H9 (cell line): ENCODE measurements at regions not wholly inside any gene's neighbourhood (a gene's known extent, or its start where the extent isn't known, plus 50 kb on each side); places are given as distances from the start of the nearest gene placed in this dataset.

Source experiments
- DNase-seq: peaks from one replicate; pipeline ENCODE4 v3.0.0-alpha.2; 2017
- H2AFZ ChIP-seq: one replicate; pipeline ENCODE4 v1.6.1; 2013; ENCODE audit warnings: mild to moderate bottlenecking, low read length, control low read depth, moderate library complexity
- H2AK5ac ChIP-seq: 2 replicates; pipeline ENCODE4 v1.6.1; 2013; ENCODE audit warnings: low read length, control low read depth, mixed read lengths; ENCODE audit not compliant: insufficient read length
- H2BK120ac ChIP-seq: one replicate; pipeline ENCODE4 v1.6.1; 2013; ENCODE audit warnings: low read depth, mild to moderate bottlenecking, low read length, control low read depth, inconsistent platforms; ENCODE audit not compliant: poor library complexity, severe bottlenecking
- H2BK12ac ChIP-seq: 2 replicates; pipeline ENCODE4 v1.6.1; 2013; ENCODE audit warnings: low read length, control low read depth, mixed read lengths, low read depth; ENCODE audit not compliant: insufficient read length
- H2BK15ac ChIP-seq: 2 replicates; pipeline ENCODE4 v1.6.1; 2013; ENCODE audit warnings: low read depth, low read length, control low read depth
- H2BK20ac ChIP-seq: one replicate; pipeline ENCODE4 v1.6.1; 2013; ENCODE audit warnings: low read depth, mild to moderate bottlenecking, low read length, control low read depth, inconsistent platforms; ENCODE audit not compliant: poor library complexity, severe bottlenecking
- H2BK5ac ChIP-seq: 2 replicates; pipeline ENCODE4 v1.6.1; 2013; ENCODE audit warnings: low read length, control low read depth, mixed read lengths; ENCODE audit not compliant: insufficient read length
- H3K14ac ChIP-seq: 2 replicates; pipeline ENCODE4 v1.6.1; 2013; ENCODE audit warnings: low read length, control low read depth; ENCODE audit not compliant: insufficient read depth
- H3K18ac ChIP-seq: 2 replicates; pipeline ENCODE4 v1.6.1; 2013; ENCODE audit warnings: low read depth, mild to moderate bottlenecking, mixed read lengths, low read length, control low read depth; ENCODE audit not compliant: insufficient read length
- H3K23ac ChIP-seq: 2 replicates; pipeline ENCODE4 v1.6.1; 2013; ENCODE audit warnings: low read length, control low read depth, mixed read lengths, low read depth; ENCODE audit not compliant: insufficient read length
- H3K23me2 ChIP-seq: 2 replicates; pipeline ENCODE4 v1.6.1; 2013; ENCODE audit warnings: low read depth, mild to moderate bottlenecking, mixed read lengths, low read length, control low read depth; ENCODE audit not compliant: insufficient read length, poor library complexity, severe bottlenecking
- H3K27ac ChIP-seq: 2 replicates; pipeline ENCODE4 v1.5.1; 2013; ENCODE audit warnings: low read length, control low read depth, mixed read lengths, low read depth; ENCODE audit not compliant: insufficient read length
- H3K27me3 ChIP-seq: 2 replicates; pipeline ENCODE4 v1.6.1; 2013; ENCODE audit warnings: low read length, control low read depth, inconsistent platforms; ENCODE audit not compliant: insufficient read depth
- H3K4ac ChIP-seq: 2 replicates; pipeline ENCODE4 v1.6.1; 2013; ENCODE audit warnings: low read depth, mild to moderate bottlenecking, control low read depth, inconsistent platforms, low read length, moderate library complexity
- H3K4me1 ChIP-seq: 2 replicates; pipeline ENCODE4 v1.6.1; 2013; ENCODE audit warnings: low read length, control low read depth, inconsistent platforms; ENCODE audit not compliant: insufficient read depth
- H3K4me2 ChIP-seq: 2 replicates; pipeline ENCODE4 v1.6.1; 2013; ENCODE audit warnings: low read length, control low read depth, mixed read lengths; ENCODE audit not compliant: insufficient read length, insufficient read depth
- H3K56ac ChIP-seq: 2 replicates; pipeline ENCODE4 v1.6.1; 2013; ENCODE audit warnings: low read depth, mild to moderate bottlenecking, mixed read lengths, low read length, control low read depth; ENCODE audit not compliant: insufficient read length
- H3K79me1 ChIP-seq: 2 replicates; pipeline ENCODE4 v1.6.1; 2013; ENCODE audit warnings: low read depth, mild to moderate bottlenecking, moderate library complexity, low read length, control low read depth, inconsistent platforms; ENCODE audit not compliant: insufficient read depth, poor library complexity, severe bottlenecking
- H3K79me2 ChIP-seq: 2 replicates; pipeline ENCODE4 v1.6.1; 2013; ENCODE audit warnings: low read length, control low read depth, inconsistent platforms; ENCODE audit not compliant: insufficient read depth
- H3K9ac ChIP-seq: 2 replicates; pipeline ENCODE4 v1.6.1; 2013; ENCODE audit warnings: low read length, control low read depth, mixed read lengths; ENCODE audit not compliant: insufficient read length; ENCODE audit errors: extremely low read depth
- H3K9me3 ChIP-seq: one replicate; pipeline ENCODE4 v1.6.1; 2013; ENCODE audit warnings: low read depth, low read length, inconsistent platforms; ENCODE audit not compliant: control insufficient read depth
- H3T11ph ChIP-seq: one replicate; pipeline ENCODE4 v1.6.1; 2013; ENCODE audit warnings: mild to moderate bottlenecking, low read length, control low read depth, inconsistent platforms
- H4K20me1 ChIP-seq: one replicate; pipeline ENCODE4 v1.6.1; 2013; ENCODE audit not compliant: control insufficient read depth, insufficient read length, insufficient read depth
- H4K5ac ChIP-seq: 2 replicates; pipeline ENCODE4 v1.6.1; 2013; ENCODE audit warnings: low read depth, mild to moderate bottlenecking, mixed read lengths, low read length, control low read depth; ENCODE audit not compliant: insufficient read length
- H4K8ac ChIP-seq: replicated peaks from 2 replicates; pipeline ENCODE4 v1.6.1; 2013; ENCODE audit warnings: low read length, control low read depth, mixed read lengths, low read depth; ENCODE audit not compliant: insufficient read length
- H4K91ac ChIP-seq: 2 replicates; pipeline ENCODE4 v1.6.1; 2013; ENCODE audit warnings: low read depth, mild to moderate bottlenecking, moderate library complexity, mixed read lengths, low read length, control low read depth; ENCODE audit not compliant: insufficient read length
- H3K27ac Mint-ChIP-seq, 3 experiments: 2 replicates in 2 of 3; 3 replicates in 1 of 3; pipeline ENCODE4 v1.8.0; 2020 to 2021; ENCODE audit warnings: mixed read lengths in 3 of 3, mild to moderate bottlenecking in 1 of 3, moderate library complexity in 1 of 3
- H3K27me3 Mint-ChIP-seq: 2 replicates; pipeline ENCODE4 v1.8.0; 2021; ENCODE audit warnings: low read depth, mild to moderate bottlenecking, moderate library complexity, mixed read lengths
- H3K36me3 Mint-ChIP-seq, 3 experiments: 2 replicates in 2 of 3; 3 replicates in 1 of 3; pipeline ENCODE4 v1.8.0; 2020 to 2021; ENCODE audit warnings: low read depth in 3 of 3, mixed read lengths in 3 of 3; ENCODE audit not compliant: insufficient read depth in 1 of 3
- H3K4me1 Mint-ChIP-seq, 2 experiments: 2 replicates each; pipeline ENCODE4 v1.8.0; 2020; ENCODE audit warnings: mixed read lengths in 2 of 2
- H3K4me3 Mint-ChIP-seq, 2 experiments: 2 replicates in 1 of 2; 3 replicates in 1 of 2; pipeline ENCODE4 v1.8.0; 2020 to 2021; ENCODE audit warnings: mild to moderate bottlenecking in 2 of 2, mixed read lengths in 2 of 2, moderate library complexity in 1 of 2
- H3K9me3 Mint-ChIP-seq, 2 experiments: 2 replicates in 1 of 2; 3 replicates in 1 of 2; pipeline ENCODE4 v1.8.0; 2020; ENCODE audit warnings: mild to moderate bottlenecking in 2 of 2, mixed read lengths in 2 of 2, moderate library complexity in 1 of 2
- CTCF ChIP-seq: fragments of 200-600 bp; sonication (generic); conservative IDR thresholded peaks from 3 replicates; pipeline ENCODE4 v1.8.0; 2021; ENCODE audit warnings: antibody characterized with exemption, mild to moderate bottlenecking
- WGBS: extraction: QIAGEN DNeasy Blood & Tissue Kit; methylation state at CpG from one replicate; pipeline ENCODE4 v1.1.7; 2013; ENCODE audit warnings: missing lambda C conversion rate, low lambda C conversion rate, mixed read lengths; ENCODE audit not compliant: insufficient read length; ENCODE audit errors: extremely low coverage; 5-methylcytosine and 5-hydroxymethylcytosine counted together

- H4K5ac ChIP-seq = no peak overlapping the region
- no peaks in the 10 kb centered on the region for H3K23me2 ChIP-seq
- H3K79me2 ChIP-seq = no peaks in the 10 kb centered on the region
- Mint-ChIP-seq H3K27me3 (no peaks in the 10 kb centered on the region), H3K4me3 (no peak overlapping the region), H3K4me1 (peaks cover under 1 to 4% of the 10 kb centered on the region in 2 experiments; a peak in 2 of 4 replicates), H3K27ac (no peak overlapping the region), H3K9me3 (peaks cover 46 to 50% of the 10 kb centered on the region in 2 experiments), H3K36me3 (peaks cover 0 to 2% (median 0%) of the 10 kb centered on the region in 3 experiments; a peak in 2 of 7 replicates)
- no peak overlapping the region for H2BK15ac ChIP-seq
- H2BK5ac ChIP-seq = no peak overlapping the region
- no peaks in the 10 kb centered on the region for H3K4me1 ChIP-seq
- H3K9ac ChIP-seq = no peak overlapping the region
- no peak overlapping the region for H3K14ac ChIP-seq
- TF ChIP-seq CTCF = no peak
- H2BK12ac ChIP-seq = no peak overlapping the region
- H3T11ph ChIP-seq = no peak overlapping the region
- H2BK20ac ChIP-seq = no peak overlapping the region
- H2AK5ac ChIP-seq = no peak overlapping the region
- H4K8ac ChIP-seq = no peak overlapping the region
- H3K27ac ChIP-seq = no peak overlapping the region
- peaks cover 6% of the 10 kb centered on the region for H3K9me3 ChIP-seq
- H2AFZ ChIP-seq = no peak overlapping the region
- no peak overlapping the region for H3K23ac ChIP-seq
- no peak overlapping the region for H2BK120ac ChIP-seq
- H3K27me3 ChIP-seq = no peaks in the 10 kb centered on the region
- no peaks in the 10 kb centered on the region for H3K79me1 ChIP-seq
- no peak overlapping the region for H3K4me2 ChIP-seq
- H4K91ac ChIP-seq = no peak overlapping the region
- H3K4ac ChIP-seq = no peak overlapping the region
- no peak overlapping the region for H3K18ac ChIP-seq
- WGBS = no CpG with 5 or more reads among the region's 2 CpGs
- DNase-seq = no peak
- no peaks in the 10 kb centered on the region for H4K20me1 ChIP-seq
- H3K56ac ChIP-seq = no peak overlapping the region
These were observed 215.1 kb upstream of the HDX start for GRCh38 chrX:84717343-84717742.
